Nephron progenitor cell (in vitro differentiated cells): ENCODE measurements at regions not wholly inside any gene's neighbourhood (a gene's known extent, or its start where the extent isn't known, plus 50 kb on each side); places are given as distances from the start of the nearest gene placed in this dataset.

Experiments used
- DNase-seq: peaks from one replicate; pipeline ENCODE4 v3.0.0; 2021
- H3K27ac Mint-ChIP-seq: 2 replicates; pipeline ENCODE4 v1.8.0; 2021; ENCODE audit warnings: mild to moderate bottlenecking, moderate library complexity, mixed read lengths
- H3K27me3 Mint-ChIP-seq: 2 replicates; pipeline ENCODE4 v1.8.0; 2021; ENCODE audit warnings: mild to moderate bottlenecking, low read depth, mixed read lengths; ENCODE audit not compliant: poor library complexity
- H3K36me3 Mint-ChIP-seq: 2 replicates; pipeline ENCODE4 v1.8.0; 2021; ENCODE audit warnings: low read depth, mixed read lengths
- H3K4me1 Mint-ChIP-seq: 2 replicates; pipeline ENCODE4 v1.8.0; 2021; ENCODE audit warnings: mixed read lengths
- H3K4me3 Mint-ChIP-seq: 2 replicates; pipeline ENCODE4 v1.8.0; 2021; ENCODE audit warnings: mild to moderate bottlenecking, moderate library complexity, mixed read lengths
- H3K9me3 Mint-ChIP-seq: 2 replicates; pipeline ENCODE4 v1.8.0; 2021; ENCODE audit warnings: mild to moderate bottlenecking, moderate library complexity, mixed read lengths
- TF ChIP-seq, protein P1 (sequence below): fragments of 200-600 bp; sonication (generic); IDR thresholded peaks from 2 replicates; pipeline ENCODE4 v1.5.0; 2021; ENCODE audit warnings: antibody characterized with exemption

DNA sequence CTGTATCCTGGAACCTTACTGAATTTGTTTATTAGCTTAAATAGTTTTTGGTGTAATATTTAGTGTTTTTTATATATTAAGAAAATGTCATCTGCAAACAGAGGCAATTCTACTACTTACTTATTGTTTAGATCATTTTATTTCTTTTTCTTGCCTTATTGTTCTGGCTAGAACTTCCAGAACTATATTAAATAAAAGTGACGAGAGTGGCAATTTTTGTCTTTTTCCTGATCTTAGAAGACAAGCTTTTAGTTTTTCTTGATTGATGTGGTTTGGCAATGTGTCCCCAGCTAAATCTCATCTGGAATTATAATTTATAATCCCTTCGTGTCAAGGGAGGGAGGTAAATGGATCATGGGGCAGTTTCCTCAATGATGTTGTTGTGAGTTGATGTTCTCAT is 857.8 kb downstream of the SLC6A15 start:
- H3K4me3 Mint-ChIP-seq, result no peak overlapping the region
- no peaks in the 10 kb centered on the region for H3K4me1 Mint-ChIP-seq
- no peaks in the 10 kb centered on the region for H3K36me3 Mint-ChIP-seq
- H3K27ac Mint-ChIP-seq, result no peak overlapping the region
- no peak for DNase-seq
- no peaks in the 10 kb centered on the region for H3K9me3 Mint-ChIP-seq
- H3K27me3 Mint-ChIP-seq, result no peaks in the 10 kb centered on the region
- TF ChIP-seq, protein P1, sequence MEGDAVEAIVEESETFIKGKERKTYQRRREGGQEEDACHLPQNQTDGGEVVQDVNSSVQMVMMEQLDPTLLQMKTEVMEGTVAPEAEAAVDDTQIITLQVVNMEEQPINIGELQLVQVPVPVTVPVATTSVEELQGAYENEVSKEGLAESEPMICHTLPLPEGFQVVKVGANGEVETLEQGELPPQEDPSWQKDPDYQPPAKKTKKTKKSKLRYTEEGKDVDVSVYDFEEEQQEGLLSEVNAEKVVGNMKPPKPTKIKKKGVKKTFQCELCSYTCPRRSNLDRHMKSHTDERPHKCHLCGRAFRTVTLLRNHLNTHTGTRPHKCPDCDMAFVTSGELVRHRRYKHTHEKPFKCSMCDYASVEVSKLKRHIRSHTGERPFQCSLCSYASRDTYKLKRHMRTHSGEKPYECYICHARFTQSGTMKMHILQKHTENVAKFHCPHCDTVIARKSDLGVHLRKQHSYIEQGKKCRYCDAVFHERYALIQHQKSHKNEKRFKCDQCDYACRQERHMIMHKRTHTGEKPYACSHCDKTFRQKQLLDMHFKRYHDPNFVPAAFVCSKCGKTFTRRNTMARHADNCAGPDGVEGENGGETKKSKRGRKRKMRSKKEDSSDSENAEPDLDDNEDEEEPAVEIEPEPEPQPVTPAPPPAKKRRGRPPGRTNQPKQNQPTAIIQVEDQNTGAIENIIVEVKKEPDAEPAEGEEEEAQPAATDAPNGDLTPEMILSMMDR, result no peak

DNA sequence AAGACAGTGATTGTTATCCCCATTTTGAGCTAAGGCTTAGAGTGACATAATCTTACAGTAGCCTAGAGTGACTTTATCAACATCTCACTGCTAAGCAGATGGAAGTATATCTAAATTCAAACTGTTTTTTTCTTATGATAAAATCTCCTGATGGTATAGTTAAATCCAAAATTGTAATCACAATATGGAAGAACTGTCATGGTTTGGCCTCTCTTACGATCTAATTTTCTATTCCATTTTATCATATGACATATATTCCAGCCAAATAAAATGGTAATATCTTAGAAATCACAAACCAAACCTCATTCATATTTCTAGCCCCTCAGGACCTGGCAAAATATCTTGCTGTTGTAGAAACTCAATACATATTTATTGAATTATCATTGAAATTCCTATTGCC is 864.7 kb downstream of the SLC6A15 start:
- Mint-ChIP-seq H3K9me3 (no peaks in the 10 kb centered on the region), H3K4me3 (no peak overlapping the region), H3K27me3 (no peaks in the 10 kb centered on the region), H3K36me3 (no peaks in the 10 kb centered on the region), H3K4me1 (no peaks in the 10 kb centered on the region), H3K27ac (no peak overlapping the region)
- DNase-seq, result no peak
- TF ChIP-seq, protein P1, result no peak

DNA sequence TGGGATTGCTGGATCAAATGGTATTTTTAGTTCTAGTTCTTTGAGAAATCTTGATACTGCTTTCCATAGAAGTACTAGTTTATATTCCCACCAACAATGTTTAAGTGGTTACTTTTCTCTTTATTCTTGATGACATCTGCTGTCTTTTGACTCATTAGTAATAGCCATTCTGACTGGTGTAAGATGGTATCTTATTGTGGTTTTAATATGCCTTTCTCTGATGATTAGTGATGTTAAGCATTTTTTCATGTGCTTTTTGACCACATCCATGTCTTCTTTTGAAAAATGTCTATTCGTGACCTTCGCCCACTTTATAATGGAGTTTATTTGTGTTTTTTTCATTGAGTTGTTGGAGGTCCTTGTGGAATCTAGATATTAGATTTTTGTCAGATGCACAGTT is 865.7 kb downstream of the SLC6A15 start:
- TF ChIP-seq, protein P1, result no peak
- Mint-ChIP-seq H3K9me3 (no peaks in the 10 kb centered on the region), H3K4me3 (no peak overlapping the region), H3K27me3 (no peaks in the 10 kb centered on the region), H3K36me3 (no peaks in the 10 kb centered on the region), H3K27ac (no peak overlapping the region), H3K4me1 (no peaks in the 10 kb centered on the region)
- no peak for DNase-seq

DNA sequence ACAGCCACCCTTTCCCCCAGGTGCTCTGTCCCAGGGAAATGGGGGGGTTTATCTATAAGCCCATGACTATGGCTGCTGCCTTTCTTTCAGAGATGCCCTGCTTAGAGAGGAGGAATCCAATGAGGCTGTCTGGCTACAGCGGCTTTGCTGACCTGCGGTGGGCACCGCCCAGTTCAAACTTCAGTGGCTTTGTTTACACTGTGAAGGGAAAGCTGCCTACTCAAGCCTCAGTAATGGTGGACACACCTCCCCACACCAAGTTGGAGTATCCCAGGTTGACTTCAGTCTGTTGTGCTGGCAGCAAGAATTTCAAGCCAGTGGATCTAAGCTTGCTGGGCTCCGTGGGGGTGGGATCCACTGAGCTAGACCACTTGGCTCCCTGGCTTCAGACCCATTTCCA is 869.2 kb downstream of the SLC6A15 start:
- no peaks in the 10 kb centered on the region for H3K36me3 Mint-ChIP-seq
- no peak overlapping the region for H3K4me3 Mint-ChIP-seq
- no peaks in the 10 kb centered on the region for H3K9me3 Mint-ChIP-seq

DNA sequence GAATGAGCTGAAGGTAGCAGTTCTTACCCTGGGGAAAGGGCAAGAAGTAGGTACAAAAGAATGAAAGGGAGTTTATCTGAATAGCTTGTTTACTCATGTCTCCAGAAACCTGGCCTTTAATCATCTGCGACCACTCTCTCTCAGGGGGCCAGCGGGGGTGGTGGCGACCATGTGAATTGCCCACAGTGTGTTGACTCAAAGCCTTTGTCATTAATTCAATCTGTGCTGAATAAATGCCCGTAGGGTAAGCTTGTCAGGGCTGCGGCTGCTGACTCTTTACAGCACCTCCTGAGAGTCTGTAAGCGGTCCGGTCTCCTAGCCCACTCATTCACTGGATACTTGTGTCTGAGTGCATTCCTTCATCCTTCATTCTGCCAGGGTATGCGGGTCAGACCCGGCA is 874.4 kb downstream of the SLC6A15 start:
- no peak overlapping the region for H3K4me3 Mint-ChIP-seq
- DNase-seq, result no peak
- H3K9me3 Mint-ChIP-seq, result peaks cover 3% of the 10 kb centered on the region
- TF ChIP-seq, protein P1, result no peak
- no peaks in the 10 kb centered on the region for H3K36me3 Mint-ChIP-seq
- no peak overlapping the region for H3K27ac Mint-ChIP-seq
- no peaks in the 10 kb centered on the region for H3K4me1 Mint-ChIP-seq
- no peaks in the 10 kb centered on the region for H3K27me3 Mint-ChIP-seq

More for the DNA sequence above, 869.2 kb downstream of the SLC6A15 start:
- Mint-ChIP-seq H3K27me3 (no peaks in the 10 kb centered on the region), H3K4me1 (no peaks in the 10 kb centered on the region), H3K27ac (no peak overlapping the region)
- no peak for DNase-seq
- TF ChIP-seq, protein P1, result no peak

DNA sequence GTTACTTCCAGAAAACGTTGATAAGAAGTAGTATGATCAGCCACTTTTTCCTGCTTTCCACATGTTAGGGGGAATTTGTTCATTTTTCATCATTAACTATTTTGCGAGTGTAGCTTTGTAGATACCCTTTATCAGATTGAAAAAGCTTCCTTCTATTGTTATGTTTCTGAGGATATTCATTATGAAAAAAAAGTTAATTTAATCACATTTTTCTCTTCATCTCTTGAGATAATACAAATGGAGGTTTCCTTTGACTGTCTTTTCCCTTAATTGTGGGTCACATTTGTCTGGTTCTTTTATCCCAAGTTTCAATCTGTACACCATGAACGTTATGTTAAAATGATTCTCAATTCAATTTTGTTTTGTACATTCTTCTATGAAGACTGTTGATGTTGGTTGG is 875.7 kb downstream of the SLC6A15 start:
- DNase-seq, result no peak
- Mint-ChIP-seq H3K36me3 (no peaks in the 10 kb centered on the region), H3K27me3 (no peaks in the 10 kb centered on the region), H3K27ac (no peak overlapping the region), H3K9me3 (peaks cover 11% of the 10 kb centered on the region), H3K4me1 (no peaks in the 10 kb centered on the region), H3K4me3 (no peak overlapping the region)
- TF ChIP-seq, protein P1, result no peak
